Transverse colon (tissue), 3 donors: ENCODE measurements at regions not wholly inside any gene's neighbourhood (a gene's known extent, or its start where the extent isn't known, plus 50 kb on each side); places are given as distances from the start of the nearest gene placed in this dataset.

Experiments
- POLR2A ChIP-seq: fragments of 450-650 bp; IDR thresholded peaks from one replicate; pipeline ENCODE4 v1.6.1; 2016; ENCODE audit warnings: antibody characterized with exemption, mild to moderate bottlenecking, moderate library complexity
- TF ChIP-seq, protein P1 (sequence below), 5 experiments: fragments of 200-600 bp in 3 of 5; fragments of 450-650 bp in 2 of 5; sonication (generic) in 3 of 5; IDR thresholded peaks; 1 replicate in 2 of 5; 2 replicates in 3 of 5; pipeline ENCODE4 v1.5.1; 2016 to 2017; ENCODE audit warnings: antibody characterized with exemption in 5 of 5, inconsistent platforms in 3 of 5, mild to moderate bottlenecking in 2 of 5, moderate library complexity in 1 of 5

DNA sequence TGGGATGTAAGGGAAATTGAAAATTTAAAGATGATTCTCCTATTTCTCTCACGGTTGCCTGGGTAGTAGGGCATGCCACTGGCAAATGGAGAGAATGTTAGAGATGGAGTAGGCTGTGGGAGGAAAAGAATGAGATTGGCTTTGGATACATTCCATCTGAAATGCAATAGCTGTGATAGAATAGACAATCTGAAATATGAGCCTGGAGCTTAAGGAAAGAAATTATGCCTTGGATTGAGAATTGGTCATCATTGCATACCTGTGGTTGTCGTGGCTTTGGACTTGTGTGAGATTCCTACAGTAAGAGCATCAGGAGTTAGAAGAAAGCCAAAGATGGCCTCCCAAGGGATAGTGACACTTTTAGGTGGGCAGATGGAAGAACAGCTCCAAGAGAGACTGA is 305.1 kb upstream of the SLC10A2 start:
- TF ChIP-seq, protein P1, sequence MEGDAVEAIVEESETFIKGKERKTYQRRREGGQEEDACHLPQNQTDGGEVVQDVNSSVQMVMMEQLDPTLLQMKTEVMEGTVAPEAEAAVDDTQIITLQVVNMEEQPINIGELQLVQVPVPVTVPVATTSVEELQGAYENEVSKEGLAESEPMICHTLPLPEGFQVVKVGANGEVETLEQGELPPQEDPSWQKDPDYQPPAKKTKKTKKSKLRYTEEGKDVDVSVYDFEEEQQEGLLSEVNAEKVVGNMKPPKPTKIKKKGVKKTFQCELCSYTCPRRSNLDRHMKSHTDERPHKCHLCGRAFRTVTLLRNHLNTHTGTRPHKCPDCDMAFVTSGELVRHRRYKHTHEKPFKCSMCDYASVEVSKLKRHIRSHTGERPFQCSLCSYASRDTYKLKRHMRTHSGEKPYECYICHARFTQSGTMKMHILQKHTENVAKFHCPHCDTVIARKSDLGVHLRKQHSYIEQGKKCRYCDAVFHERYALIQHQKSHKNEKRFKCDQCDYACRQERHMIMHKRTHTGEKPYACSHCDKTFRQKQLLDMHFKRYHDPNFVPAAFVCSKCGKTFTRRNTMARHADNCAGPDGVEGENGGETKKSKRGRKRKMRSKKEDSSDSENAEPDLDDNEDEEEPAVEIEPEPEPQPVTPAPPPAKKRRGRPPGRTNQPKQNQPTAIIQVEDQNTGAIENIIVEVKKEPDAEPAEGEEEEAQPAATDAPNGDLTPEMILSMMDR (IDR thresholded peaks at IDR 0.05) = no peak
- no peak for TF ChIP-seq POLR2A
